Natural killer cell (primary cell): ENCODE measurements at regions not wholly inside any gene's neighbourhood (a gene's known extent, or its start where the extent isn't known, plus 50 kb on each side); places are given as distances from the start of the nearest gene placed in this dataset.

Experiments
- ATAC-seq, 3 donors: fragments of 150-1000 bp in 2 of 3; fragments of 200-7000 bp in 1 of 3; cut with Tn5 transposase; 1 replicate in 1 of 3; 2 replicates in 2 of 3; pipeline ENCODE4 v1.10.0; 2021; ENCODE audit warnings: mild to moderate bottlenecking in 2 of 3, moderate library complexity in 2 of 3
- DNase-seq, 2 donors: peaks; one replicate each; pipeline versions ENCODE4 v3.0.0 to v3.0.0-alpha.2; 2013 to 2021; ENCODE audit warnings: mixed read lengths in 1 of 2
- H3K27ac ChIP-seq: one replicate; pipeline ENCODE4 v1.5.1; 2013; ENCODE audit warnings: mild to moderate bottlenecking, low read length
- H3K27me3 ChIP-seq: one replicate; pipeline ENCODE4 v1.6.1; 2013; ENCODE audit warnings: low read length; ENCODE audit not compliant: control insufficient read depth, insufficient read depth
- H3K36me3 ChIP-seq: one replicate; pipeline ENCODE4 v1.6.1; 2013; ENCODE audit warnings: low read length; ENCODE audit not compliant: control insufficient read depth, insufficient read depth
- H3K4me1 ChIP-seq: one replicate; pipeline ENCODE4 v1.6.1; 2013; ENCODE audit warnings: low read length; ENCODE audit not compliant: control insufficient read depth, insufficient read depth
- H3K4me3 ChIP-seq: one replicate; pipeline ENCODE4 v1.5.1; 2013; ENCODE audit warnings: low read length
- H3K9me3 ChIP-seq: one replicate; pipeline ENCODE4 v1.6.1; 2013; ENCODE audit warnings: low read length; ENCODE audit not compliant: control insufficient read depth, insufficient read depth
- H3K27ac Mint-ChIP-seq, 2 donors: one replicate each; pipeline ENCODE4 v1.8.0; 2022; ENCODE audit warnings: mild to moderate bottlenecking in 2 of 2, mixed read lengths in 2 of 2, moderate library complexity in 1 of 2
- H3K27me3 Mint-ChIP-seq, 2 donors: one replicate each; pipeline ENCODE4 v1.8.0; 2022; ENCODE audit warnings: low read depth in 2 of 2, mixed read lengths in 2 of 2
- H3K36me3 Mint-ChIP-seq: one replicate; pipeline ENCODE4 v1.8.0; 2022; ENCODE audit warnings: mixed read lengths
- H3K4me1 Mint-ChIP-seq, 2 donors: one replicate each; pipeline ENCODE4 v1.8.0; 2022; ENCODE audit warnings: mixed read lengths in 2 of 2
- H3K4me3 Mint-ChIP-seq: one replicate; pipeline ENCODE4 v1.8.0; 2022; ENCODE audit warnings: mild to moderate bottlenecking, moderate library complexity, mixed read lengths
- H3K9me3 Mint-ChIP-seq, 2 donors: one replicate each; pipeline ENCODE4 v1.8.0; 2022; ENCODE audit warnings: mixed read lengths in 2 of 2
- CTCF ChIP-seq: fragments of 200-600 bp; IDR thresholded peaks from one replicate; pipeline ENCODE4 v1.8.0; 2022; ENCODE audit warnings: antibody characterized with exemption
- WGBS: methylation state at CpG from one replicate; pipeline ENCODE4 v1.1.7; 2013; ENCODE audit warnings: missing lambda C conversion rate; ENCODE audit not compliant: insufficient coverage; 5-methylcytosine and 5-hydroxymethylcytosine counted together
- intact Hi-C: fragments of 100-400 bp; cut with micrococcal nuclease; formaldehyde crosslinking; loops from one replicate; pipeline ENCODE4 v1.14.2; 2022

DNA sequence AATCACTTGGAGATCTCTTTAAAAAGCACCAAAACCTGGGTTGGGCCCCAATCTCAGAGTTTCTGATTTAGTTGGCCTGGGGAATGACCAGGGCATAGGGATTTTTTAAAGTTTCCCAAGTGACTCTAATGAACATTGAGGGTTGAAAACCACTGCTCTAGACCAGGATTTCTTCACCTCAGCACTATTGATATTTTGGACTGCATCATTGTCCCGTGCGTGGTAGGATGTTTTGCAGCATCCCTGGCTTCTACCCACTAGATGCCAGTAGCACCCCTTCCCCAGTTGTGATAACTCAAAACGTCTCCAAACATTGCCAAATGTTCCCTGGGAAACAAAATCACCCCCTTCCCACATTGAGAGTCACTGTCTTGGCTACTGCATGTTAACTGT lies 61.8 kb downstream of the ATXN3L start:
- no peak for TF ChIP-seq CTCF
- 83% methylated on average over 2 of the region's 3 CpGs for WGBS
- Histone ChIP-seq H3K4me1 (peaks cover 11% of the 10 kb centered on the region), H3K27ac (no peak overlapping the region), H3K27me3 (no peaks in the 10 kb centered on the region), H3K9me3 (no peaks in the 10 kb centered on the region), H3K36me3 (no peaks in the 10 kb centered on the region), H3K4me3 (no peak overlapping the region)
- no peaks in the 10 kb centered on the region for H3K9me3 Mint-ChIP-seq
- no peak overlapping the region for H3K27ac Mint-ChIP-seq
- no peak for ATAC-seq
- peaks cover 22 to 29% of the 10 kb centered on the region in 2 donors for H3K4me1 Mint-ChIP-seq
- no peaks in the 10 kb centered on the region for H3K36me3 Mint-ChIP-seq
- intact Hi-C loops: loop anchor here (10.0 kb wide), 1 partner anchor 227 kb away; no protein-coding TSS in a partner anchor
- peaks cover 0 to 2% of the 10 kb centered on the region in 2 donors for H3K27me3 Mint-ChIP-seq
- no peak overlapping the region for H3K4me3 Mint-ChIP-seq
- DNase-seq: no peak

- Mint-ChIP-seq H3K4me3 (no peak overlapping the region), H3K9me3 (no peaks in the 10 kb centered on the region), H3K27ac (no peak overlapping the region), H3K4me1 (peaks cover 22 to 29% of the 10 kb centered on the region in 2 donors), H3K36me3 (no peaks in the 10 kb centered on the region), H3K27me3 (peaks cover under 1 to 2% of the 10 kb centered on the region in 2 donors)
- peak in 2 of 3 donors; percentile 46 to 70 for ATAC-seq
- peak overlapping the region; percentile 42 for H3K27ac ChIP-seq
- no peaks in the 10 kb centered on the region for H3K27me3 ChIP-seq
- no peaks in the 10 kb centered on the region for H3K36me3 ChIP-seq
- WGBS: no CpG with 5 or more reads among the region's 6 CpGs
- intact Hi-C loops: loop anchor here (10.0 kb wide), 1 partner anchor 227 kb away; no protein-coding TSS in a partner anchor
- H3K4me1 ChIP-seq: peaks cover 11% of the 10 kb centered on the region
- peak in 1 of 2 donors; percentile 27 for DNase-seq
- H3K9me3 ChIP-seq: no peaks in the 10 kb centered on the region
- no peak for TF ChIP-seq CTCF
- H3K4me3 ChIP-seq: no peak overlapping the region
These were observed 62.4 kb downstream of the ATXN3L start for GRCh38 chrX:13257223-13258051.

DNA sequence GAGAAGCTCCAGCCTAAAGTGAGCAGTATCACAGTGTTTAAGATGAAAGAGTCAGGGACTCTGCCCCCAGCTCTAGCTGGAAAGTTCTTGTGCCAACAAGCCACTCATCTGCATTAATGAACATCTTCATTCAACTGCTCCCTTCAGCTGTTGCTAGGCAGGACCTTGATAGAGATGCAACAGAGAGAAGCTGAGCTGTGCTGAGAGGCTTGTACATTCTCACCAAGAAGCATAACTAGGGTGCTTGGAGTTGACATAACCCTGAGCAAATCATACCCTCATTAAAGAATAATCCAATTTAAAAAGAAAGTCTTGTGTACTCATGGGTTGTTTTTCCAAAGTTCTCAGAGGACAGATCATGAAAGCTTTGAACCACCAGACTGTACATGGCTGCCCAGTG lies 63.2 kb downstream of the ATXN3L start:
- no peak for TF ChIP-seq CTCF
- intact Hi-C loops: loop anchor here (10.0 kb wide), 1 partner anchor 228 kb away; no protein-coding TSS in a partner anchor
- no peak overlapping the region for H3K27ac Mint-ChIP-seq
- H3K36me3 Mint-ChIP-seq: no peaks in the 10 kb centered on the region
- H3K4me3 ChIP-seq: no peak overlapping the region
- H3K36me3 ChIP-seq: no peaks in the 10 kb centered on the region
- ATAC-seq (no peak), DNase-seq (no peak)
- peaks cover 2 to 8% of the 10 kb centered on the region in 2 donors for H3K27me3 Mint-ChIP-seq
- H3K9me3 ChIP-seq: no peaks in the 10 kb centered on the region
- H3K27ac ChIP-seq: peak overlapping the region; percentile 42
- H3K9me3 Mint-ChIP-seq: no peaks in the 10 kb centered on the region
- no peak overlapping the region for H3K4me3 Mint-ChIP-seq
- H3K27me3 ChIP-seq: no peaks in the 10 kb centered on the region
- H3K4me1 ChIP-seq: peaks cover 11% of the 10 kb centered on the region
- peaks cover 22 to 29% of the 10 kb centered on the region in 2 donors for H3K4me1 Mint-ChIP-seq
